ENCODE measurements at regions not wholly inside any gene's neighbourhood (a gene's known extent, or its start where the extent isn't known, plus 50 kb on each side); places are given as distances from the start of the nearest gene placed in this dataset.

GRCh38 chr12:28622406-28622805 is 432.1 kb downstream of the CCDC91 start:
- TF ChIP-seq PKNOX1 (IDR thresholded peaks at IDR 0.05), result no peak
- TF ChIP-seq FOXK2 (IDR thresholded peaks at IDR 0.05), result no peak
- no peak for TF ChIP-seq LEF1 (IDR thresholded peaks at IDR 0.05; ENCODE audit: borderline replicate concordance)
- no peak for TF ChIP-seq BHLHE40 (IDR thresholded peaks at IDR 0.05; ENCODE audit: borderline replicate concordance)
- TF ChIP-seq HDGF (IDR thresholded peaks at IDR 0.05; ENCODE audit: borderline replicate concordance), result no peak
- no peak for TF ChIP-seq SUZ12 (IDR thresholded peaks at IDR 0.05)
- no peak for TF ChIP-seq CTBP1 (IDR thresholded peaks at IDR 0.05; ENCODE audit: borderline replicate concordance)
- no peak for TF ChIP-seq ELF4 (IDR thresholded peaks at IDR 0.05)
- no peak for TF ChIP-seq FOXA1 (IDR thresholded peaks at IDR 0.05)
- no peak for TF ChIP-seq L3MBTL2 (conservative IDR thresholded peaks at IDR 0.05)
- no peak for TF ChIP-seq NFRKB (IDR thresholded peaks at IDR 0.05)
- no peak for TF ChIP-seq ZNF384 (IDR thresholded peaks at IDR 0.05)
- no peak for TF ChIP-seq SP1 (IDR thresholded peaks at IDR 0.05)
- TF ChIP-seq FOXM1 (IDR thresholded peaks at IDR 0.05; ENCODE audit: borderline replicate concordance), result no peak
- TF ChIP-seq ARNT (IDR thresholded peaks at IDR 0.05), result no peak
- TF ChIP-seq TARDBP (IDR thresholded peaks at IDR 0.05), result no peak
- CTCF ChIA-PET, result no interaction called here
- POLR2A ChIA-PET, result no interaction called here
- no peak for DNase-seq (ENCODE audit: extremely low spot score)

- ChIA-PET CTCF (no interaction called here), POLR2A (no interaction called here)
- no peak for TF ChIP-seq FOXA1 (IDR thresholded peaks at IDR 0.05)
- TF ChIP-seq CTBP1 (IDR thresholded peaks at IDR 0.05; ENCODE audit: borderline replicate concordance), result no peak
- no peak for TF ChIP-seq BHLHE40 (IDR thresholded peaks at IDR 0.05; ENCODE audit: borderline replicate concordance)
- TF ChIP-seq ELF4 (IDR thresholded peaks at IDR 0.05), result no peak
- TF ChIP-seq SP1 (IDR thresholded peaks at IDR 0.05), result no peak
- TF ChIP-seq ZNF384 (IDR thresholded peaks at IDR 0.05), result no peak
- no peak for TF ChIP-seq L3MBTL2 (conservative IDR thresholded peaks at IDR 0.05)
- DNase-seq (ENCODE audit: extremely low spot score), result no peak
Measured at GRCh38 chr12:28626504-28626903, 436.2 kb downstream of the CCDC91 start.

- no peak for TF ChIP-seq SUZ12 (IDR thresholded peaks at IDR 0.05)
- no peak for TF ChIP-seq SP1 (IDR thresholded peaks at IDR 0.05)
- TF ChIP-seq FOXK2 (IDR thresholded peaks at IDR 0.05), result no peak
- ChIA-PET CTCF (no interaction called here), POLR2A (no interaction called here)
- no peak for DNase-seq (ENCODE audit: extremely low spot score)
Measured at GRCh38 chr12:28629691-28630090, 439.4 kb downstream of the CCDC91 start.

- DNase-seq (ENCODE audit: extremely low spot score), result no peak
- POLR2A ChIA-PET, result no interaction called here
- no peak for TF ChIP-seq L3MBTL2 (conservative IDR thresholded peaks at IDR 0.05)
- no peak for TF ChIP-seq TARDBP (IDR thresholded peaks at IDR 0.05)
- no peak for TF ChIP-seq NFRKB (IDR thresholded peaks at IDR 0.05)
- TF ChIP-seq FOXM1 (IDR thresholded peaks at IDR 0.05; ENCODE audit: borderline replicate concordance), result no peak
- TF ChIP-seq FOXA1 (IDR thresholded peaks at IDR 0.05), result no peak
- TF ChIP-seq PKNOX1 (IDR thresholded peaks at IDR 0.05), result no peak
- TF ChIP-seq BHLHE40 (IDR thresholded peaks at IDR 0.05; ENCODE audit: borderline replicate concordance), result no peak
- no peak for TF ChIP-seq CTBP1 (IDR thresholded peaks at IDR 0.05; ENCODE audit: borderline replicate concordance)
- no peak for TF ChIP-seq FOXK2 (IDR thresholded peaks at IDR 0.05)
- no peak for TF ChIP-seq ELF4 (IDR thresholded peaks at IDR 0.05)
- no peak for TF ChIP-seq ZNF384 (IDR thresholded peaks at IDR 0.05)
- no peak for TF ChIP-seq HDGF (IDR thresholded peaks at IDR 0.05; ENCODE audit: borderline replicate concordance)
- no peak for TF ChIP-seq SP1 (IDR thresholded peaks at IDR 0.05)
- TF ChIP-seq ARNT (IDR thresholded peaks at IDR 0.05), result no peak
- TF ChIP-seq LEF1 (IDR thresholded peaks at IDR 0.05; ENCODE audit: borderline replicate concordance), result no peak
- no peak for TF ChIP-seq SUZ12 (IDR thresholded peaks at IDR 0.05)
- CTCF ChIA-PET, result no interaction called here
Measured at GRCh38 chr12:28631831-28632230, 441.6 kb downstream of the CCDC91 start.

- no peak for DNase-seq (ENCODE audit: extremely low spot score)
- no peak for TF ChIP-seq FOXK2 (IDR thresholded peaks at IDR 0.05)
- TF ChIP-seq FOXA1 (IDR thresholded peaks at IDR 0.05), result no peak
- TF ChIP-seq NFRKB (IDR thresholded peaks at IDR 0.05), result no peak
- TF ChIP-seq ZNF384 (IDR thresholded peaks at IDR 0.05), result no peak
- TF ChIP-seq BHLHE40 (IDR thresholded peaks at IDR 0.05; ENCODE audit: borderline replicate concordance), result no peak
- no peak for TF ChIP-seq SP1 (IDR thresholded peaks at IDR 0.05)
- TF ChIP-seq FOXM1 (IDR thresholded peaks at IDR 0.05; ENCODE audit: borderline replicate concordance), result no peak
- no peak for TF ChIP-seq SUZ12 (IDR thresholded peaks at IDR 0.05)
- TF ChIP-seq ELF4 (IDR thresholded peaks at IDR 0.05), result no peak
- ChIA-PET POLR2A (no interaction called here), CTCF (no interaction called here)
Measured at GRCh38 chr12:28640519-28640918, 450.3 kb downstream of the CCDC91 start.

GRCh38 chr12:28645436-28645835 is 455.2 kb downstream of the CCDC91 start:
- POLR2A ChIA-PET, result no interaction called here
- no peak for TF ChIP-seq LEF1 (IDR thresholded peaks at IDR 0.05; ENCODE audit: borderline replicate concordance)
- no peak for TF ChIP-seq CTBP1 (IDR thresholded peaks at IDR 0.05; ENCODE audit: borderline replicate concordance)
- TF ChIP-seq FOXM1 (IDR thresholded peaks at IDR 0.05; ENCODE audit: borderline replicate concordance), result no peak
- TF ChIP-seq ARNT (IDR thresholded peaks at IDR 0.05), result no peak
- TF ChIP-seq HDGF (IDR thresholded peaks at IDR 0.05; ENCODE audit: borderline replicate concordance), result no peak
- no peak for TF ChIP-seq ZNF384 (IDR thresholded peaks at IDR 0.05)
- no peak for TF ChIP-seq L3MBTL2 (conservative IDR thresholded peaks at IDR 0.05)
- TF ChIP-seq FOXA1 (IDR thresholded peaks at IDR 0.05), result no peak
- CTCF ChIA-PET, result no interaction called here
- DNase-seq (ENCODE audit: extremely low spot score), result no peak

GRCh38 chr12:28645891-28646290 is 455.6 kb downstream of the CCDC91 start:
- POLR2A ChIA-PET, result no interaction called here
- CTCF ChIA-PET, result no interaction called here
- TF ChIP-seq SUZ12 (IDR thresholded peaks at IDR 0.05) (no peak), ARNT (IDR thresholded peaks at IDR 0.05) (no peak), PKNOX1 (IDR thresholded peaks at IDR 0.05) (no peak), TARDBP (IDR thresholded peaks at IDR 0.05) (no peak), FOXA1 (IDR thresholded peaks at IDR 0.05) (no peak), SP1 (IDR thresholded peaks at IDR 0.05) (no peak), BHLHE40 (IDR thresholded peaks at IDR 0.05; ENCODE audit: borderline replicate concordance) (no peak), HDGF (IDR thresholded peaks at IDR 0.05; ENCODE audit: borderline replicate concordance) (no peak), L3MBTL2 (conservative IDR thresholded peaks at IDR 0.05) (no peak), CTBP1 (IDR thresholded peaks at IDR 0.05; ENCODE audit: borderline replicate concordance) (no peak)
- no peak for DNase-seq (ENCODE audit: extremely low spot score)
